Motor neuron (in vitro differentiated cells): ENCODE measurements at regions not wholly inside any gene's neighbourhood (a gene's known extent, or its start where the extent isn't known, plus 50 kb on each side); places are given as distances from the start of the nearest gene placed in this dataset.

Experiments
- ATAC-seq, 8 experiments: fragments of 200-7000 bp; cut with Tn5 transposase; replicated peaks in 6 of 8; 2 replicates each; pipeline ENCODE4 v1.8.0; 2021; ENCODE audit warnings: mild to moderate bottlenecking in 8 of 8, moderate library complexity in 8 of 8
- H3K27ac ChIP-seq, 2 donors: fragments of 250-450 bp; sonication (Bioruptor Pico); 2 replicates each; pipeline ENCODE4 v1.9.0; 2021; ENCODE audit warnings: antibody characterized with exemption in 2 of 2, mild to moderate bottlenecking in 2 of 2, moderate library complexity in 1 of 2
- H3K4me1 ChIP-seq, 2 donors: fragments of 250-450 bp; sonication (Bioruptor Pico); replicated peaks in 1 of 2; 2 replicates each; pipeline ENCODE4 v1.6.1; 2021; ENCODE audit warnings: antibody characterized with exemption in 2 of 2, mild to moderate bottlenecking in 2 of 2, moderate library complexity in 1 of 2
- H3K4me3 ChIP-seq, 5 donors: fragments of 250-450 bp; sonication (Bioruptor Pico); 2 replicates each; pipeline ENCODE4 v1.9.0; 2021; ENCODE audit warnings: antibody characterized with exemption in 5 of 5, mild to moderate bottlenecking in 5 of 5, moderate library complexity in 4 of 5
- WGBS, 10 experiments: fragments of 450-650 bp; shearing (Covaris generic); methylation state at CpG; one replicate each; pipeline ENCODE4 v1.0.0; 2022; 5-methylcytosine and 5-hydroxymethylcytosine counted together
- in situ Hi-C, 9 experiments: fragments of 400-800 bp; cut with MboI; loops; one replicate each; pipeline ENCODE4 v1.15.0; 2021; ENCODE audit warnings: low sequenced_read_pairs in 9 of 9, low pct_unique_long_range_greater_than_20kb in 2 of 9; ENCODE audit not compliant: unreplicated experiment in 9 of 9

DNA sequence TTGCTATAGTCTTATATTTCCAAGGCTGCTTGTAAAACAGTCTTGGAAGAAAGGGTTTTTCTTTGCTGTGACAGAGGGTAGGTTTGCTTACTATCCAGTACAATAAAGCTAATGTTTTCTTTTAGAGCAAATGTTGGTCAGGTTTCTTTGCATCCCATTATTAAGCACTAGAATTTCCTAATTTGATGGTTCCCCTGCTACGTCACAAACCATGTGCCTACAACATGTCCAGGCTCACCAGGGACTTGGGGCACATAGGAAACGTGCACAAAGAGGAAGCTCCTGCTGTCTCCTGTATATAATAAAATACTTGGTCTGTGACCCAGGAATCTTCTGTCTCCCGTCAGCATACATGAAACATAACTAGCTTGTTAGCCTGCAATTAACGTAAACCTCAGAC lies 486.3 kb upstream of the LRFN5 start:
- WGBS, 10 experiments, result 0 to 100% (median 66%) methylated on average over 2 to 4 of the region's 4 CpGs; no CpG with 5 or more reads in 1 of the 10 experiments
- peak in 1 of 8 experiments; percentile 56 for ATAC-seq
- H3K4me3 ChIP-seq, result no peak overlapping the region
- H3K27ac ChIP-seq, result no peak overlapping the region
- in situ Hi-C loops, result loop anchor here in 1 of 9 experiments (25.0 kb wide), 1 partner anchor 92 kb away; no protein-coding TSS in a partner anchor
- H3K4me1 ChIP-seq, result peaks cover 6% of the 10 kb centered on the region in 2 donors

DNA sequence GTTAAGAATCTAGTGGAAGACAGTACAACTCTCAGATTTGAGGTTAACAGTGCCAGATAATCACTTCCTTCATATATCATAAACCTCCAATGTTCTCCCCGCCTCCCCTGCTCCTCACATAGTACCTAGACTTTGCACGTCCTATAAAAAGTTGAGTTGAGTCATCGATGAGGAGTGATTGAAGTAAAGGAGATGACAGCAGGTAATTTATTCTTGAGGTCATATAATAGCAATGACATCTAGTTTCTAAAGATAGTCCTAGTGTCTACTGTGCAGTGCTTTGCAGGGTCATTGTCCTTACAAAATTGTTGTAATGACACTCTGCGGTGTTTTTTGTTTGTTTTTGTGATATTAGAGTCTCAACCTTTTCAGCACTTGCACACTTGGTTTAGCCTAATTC lies 510.5 kb upstream of the LRFN5 start:
- 13 to 100% (median 97%) methylated on average over 1 to 4 of the region's 4 CpGs for WGBS, 10 experiments
- Histone ChIP-seq H3K27ac (no peak overlapping the region), H3K4me1 (no peaks in the 10 kb centered on the region), H3K4me3 (no peak overlapping the region)
- ATAC-seq, result no peak
- in situ Hi-C loops, result no loop called here

DNA sequence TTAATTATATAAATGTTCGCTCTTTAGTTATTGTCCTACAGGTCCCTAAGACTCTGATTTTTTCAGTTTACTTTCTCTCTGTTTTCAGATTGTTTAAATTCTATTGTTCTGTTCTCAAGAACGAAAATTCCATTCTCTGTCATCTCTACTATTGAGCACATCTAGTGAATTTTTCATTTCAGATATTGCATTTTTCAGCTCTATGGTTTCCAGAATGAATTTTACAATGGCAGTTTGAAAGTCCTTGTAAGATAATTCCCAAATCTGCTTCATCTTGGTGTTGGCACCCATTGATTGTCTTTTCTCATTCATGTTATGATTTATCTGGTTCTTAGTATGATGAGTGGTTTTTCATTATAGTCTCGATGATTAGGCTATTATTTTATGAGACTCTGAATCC lies 519.6 kb upstream of the LRFN5 start:
- Histone ChIP-seq H3K4me3 (no peak overlapping the region), H3K27ac (no peak overlapping the region), H3K4me1 (no peaks in the 10 kb centered on the region)
- WGBS, 10 experiments, result 2 to 95% (median 93%) methylated on average over 2 to 3 of the region's 3 CpGs; no CpG with 5 or more reads in 1 of the 10 experiments
- in situ Hi-C loops, result no loop called here
- no peak for ATAC-seq

DNA sequence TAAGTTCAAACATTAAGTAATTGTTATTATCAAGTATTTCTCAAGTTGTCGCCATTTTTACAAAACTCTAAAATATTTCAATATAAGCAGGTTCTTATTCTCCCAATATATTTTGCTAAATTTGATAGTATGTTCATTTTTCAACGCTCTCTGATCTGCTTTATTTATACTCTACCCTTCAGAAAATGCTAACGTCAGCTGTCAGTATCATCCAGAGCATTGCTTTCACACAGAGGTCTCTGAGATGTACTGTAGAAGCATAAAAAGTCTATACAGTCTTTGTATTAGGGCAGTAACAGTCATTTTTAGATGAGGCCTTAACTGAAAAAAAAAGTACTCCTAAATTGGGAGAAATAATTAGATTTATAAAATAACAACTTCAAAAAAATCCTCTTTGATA lies 533.1 kb upstream of the LRFN5 start:
- no peak overlapping the region for H3K27ac ChIP-seq
- 3 to 100% (median 85%) methylated on average over 2 to 3 of the region's 3 CpGs; no CpG with 5 or more reads in 1 of the 10 experiments for WGBS, 10 experiments
- in situ Hi-C loops, result no loop called here
- no peaks in the 10 kb centered on the region for H3K4me1 ChIP-seq
- H3K4me3 ChIP-seq, result no peak overlapping the region
- ATAC-seq, result no peak

DNA sequence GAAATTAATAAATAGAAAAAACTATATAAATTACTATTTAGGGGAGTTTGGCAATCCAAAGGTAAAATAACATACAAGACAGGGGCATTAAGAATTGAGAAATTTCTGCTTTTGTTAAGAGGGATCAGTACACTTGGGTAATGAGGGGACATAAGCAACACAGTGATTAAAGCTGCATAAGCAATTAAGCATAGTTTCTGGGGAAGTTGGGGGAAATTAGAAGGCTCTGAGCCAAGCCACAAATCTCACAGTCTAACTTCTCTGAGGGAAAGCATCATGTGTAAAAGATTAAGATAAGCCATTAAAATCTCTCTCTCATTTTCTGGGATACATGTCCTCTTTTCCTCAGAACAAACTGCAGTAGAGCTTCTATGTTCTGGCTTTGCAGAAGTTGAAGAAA lies 533.9 kb upstream of the LRFN5 start:
- Histone ChIP-seq H3K4me3 (no peak overlapping the region), H3K27ac (no peak overlapping the region), H3K4me1 (no peaks in the 10 kb centered on the region)
- no peak for ATAC-seq
- in situ Hi-C loops, result no loop called here

DNA sequence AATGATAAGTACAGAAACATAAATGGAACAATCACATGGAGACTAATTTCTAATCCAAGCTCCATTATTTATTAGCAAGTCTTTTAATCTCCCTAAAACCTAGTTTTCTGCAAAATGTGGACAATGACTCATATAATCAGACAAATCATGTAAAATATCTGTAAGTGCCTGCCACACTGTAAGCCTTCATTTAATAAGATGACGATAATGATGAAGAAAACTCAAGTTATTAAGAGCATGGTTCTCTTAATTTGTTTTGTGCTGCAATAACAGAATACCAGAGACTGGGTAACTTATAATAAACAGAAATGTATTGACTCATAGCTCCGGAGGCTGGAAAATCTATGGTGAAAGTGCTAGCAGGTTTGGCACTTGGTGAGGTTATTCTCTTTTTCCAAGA lies 535.3 kb upstream of the LRFN5 start:
- in situ Hi-C loops, result no loop called here
- no peak for ATAC-seq
- 22 to 100% (median 95%) methylated on average over 1 to 2 of the region's 2 CpGs; no CpG with 5 or more reads in 1 of the 10 experiments for WGBS, 10 experiments
- Histone ChIP-seq H3K4me1 (no peaks in the 10 kb centered on the region), H3K4me3 (no peak overlapping the region), H3K27ac (no peak overlapping the region)

DNA sequence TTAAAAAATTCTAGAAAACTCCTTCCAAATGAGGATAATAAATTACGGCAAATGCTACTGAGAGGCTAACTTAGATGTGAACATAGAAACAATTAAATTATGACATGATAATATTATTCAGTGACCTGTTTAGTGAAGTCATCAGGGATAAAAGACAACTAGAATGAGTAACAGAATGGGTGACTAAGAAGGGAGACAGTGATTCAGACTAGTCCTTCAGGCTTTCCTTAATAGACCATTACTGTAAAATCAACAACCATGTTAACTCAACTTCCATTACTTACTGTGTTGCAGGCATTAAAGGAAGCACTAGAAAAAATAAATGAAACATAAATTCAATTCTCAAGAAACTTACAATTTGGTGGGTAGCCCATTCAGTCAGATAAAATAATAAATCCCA lies 543.9 kb upstream of the LRFN5 start:
- WGBS, 10 experiments, result 0 to 100% (median 3%) methylated on average over 1 of the region's 1 CpG; no CpG with 5 or more reads in 2 of the 10 experiments

DNA sequence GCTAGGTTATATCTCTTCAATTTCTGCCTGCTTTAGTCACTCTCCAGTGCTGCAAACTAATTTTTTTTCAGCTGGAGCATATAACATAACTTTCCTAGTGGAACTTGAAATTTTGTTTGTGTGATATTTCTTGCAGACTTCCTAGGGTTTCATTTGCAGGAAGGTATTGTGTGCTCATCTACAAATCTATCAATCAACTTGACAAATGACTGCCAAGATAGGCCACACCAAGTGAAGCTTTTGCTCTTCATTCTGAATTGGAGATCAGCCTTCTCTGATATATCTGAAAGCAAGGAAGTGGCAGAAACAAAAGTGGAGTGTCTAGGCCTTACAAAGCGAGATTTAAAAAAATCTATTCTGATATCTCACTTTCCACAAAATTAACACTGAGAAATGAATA lies 551.1 kb upstream of the LRFN5 start:
- H3K4me1 ChIP-seq, result peaks cover 3 to 10% of the 10 kb centered on the region in 2 donors
- WGBS, 10 experiments, result 0 to 100% (median 72%) methylated on average over 1 of the region's 1 CpG
- in situ Hi-C loops, result no loop called here
- ATAC-seq, result no peak
- H3K4me3 ChIP-seq, result no peak overlapping the region
- no peak overlapping the region for H3K27ac ChIP-seq

More for the DNA sequence above, 543.9 kb upstream of the LRFN5 start:
- H3K4me1 ChIP-seq, result no peaks in the 10 kb centered on the region
- ATAC-seq, result peak in 3 of 8 experiments; percentile 42 to 87 (median 68)
- H3K27ac ChIP-seq, result no peak overlapping the region
- in situ Hi-C loops, result no loop called here
- no peak overlapping the region for H3K4me3 ChIP-seq

DNA sequence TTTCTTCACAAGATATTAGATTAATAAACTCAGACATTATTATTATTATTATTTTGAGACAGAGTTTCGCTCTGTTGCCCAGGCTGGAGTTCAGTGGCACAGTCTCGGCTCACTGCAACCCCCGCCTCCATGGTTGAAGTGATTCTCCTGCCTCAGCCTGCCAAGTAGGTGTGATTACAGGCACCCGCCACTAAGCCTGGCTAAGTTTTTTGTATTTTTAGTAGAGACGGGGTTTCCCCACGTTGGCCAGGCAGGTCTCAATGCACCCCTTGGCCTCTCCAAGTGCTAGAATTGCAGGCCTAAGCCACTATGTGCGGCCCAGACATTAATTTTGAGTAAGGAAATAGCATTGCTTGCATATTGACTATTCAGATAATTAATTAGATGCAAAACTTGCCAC lies 554.9 kb upstream of the LRFN5 start:
- H3K27ac ChIP-seq, result no peak overlapping the region
- WGBS, 10 experiments, result 0 to 94% (median 78%) methylated on average over 1 to 6 of the region's 7 CpGs; no CpG with 5 or more reads in 4 of the 10 experiments
- no peak for ATAC-seq
- H3K4me3 ChIP-seq, result no peak overlapping the region
- peaks cover 0 to 6% of the 10 kb centered on the region in 2 donors for H3K4me1 ChIP-seq
- in situ Hi-C loops, result no loop called here

DNA sequence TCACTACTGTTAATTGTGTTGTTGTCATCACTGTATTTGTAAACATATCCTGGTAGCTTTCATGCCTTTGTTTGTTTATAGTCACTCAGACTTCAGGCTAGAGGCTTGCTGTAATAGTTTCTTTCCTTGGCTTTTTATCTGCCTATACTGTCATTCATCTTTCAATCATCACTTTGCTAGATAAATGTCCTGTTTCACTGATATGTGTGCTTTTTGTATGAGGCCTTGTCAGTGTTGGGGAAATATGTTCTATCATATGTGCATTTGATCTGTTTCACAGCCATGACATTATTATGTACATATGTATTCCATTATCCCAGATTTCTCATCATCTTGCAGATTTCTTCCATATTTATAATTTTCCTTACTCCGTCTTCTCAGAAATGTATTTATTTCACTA lies 558.9 kb upstream of the LRFN5 start:
- 0% methylated on average over 1 of the region's 1 CpG for WGBS, 10 experiments
- no peak overlapping the region for H3K4me3 ChIP-seq
- ATAC-seq, result no peak
- no peaks in the 10 kb centered on the region for H3K4me1 ChIP-seq
- in situ Hi-C loops, result no loop called here
- H3K27ac ChIP-seq, result no peak overlapping the region

DNA sequence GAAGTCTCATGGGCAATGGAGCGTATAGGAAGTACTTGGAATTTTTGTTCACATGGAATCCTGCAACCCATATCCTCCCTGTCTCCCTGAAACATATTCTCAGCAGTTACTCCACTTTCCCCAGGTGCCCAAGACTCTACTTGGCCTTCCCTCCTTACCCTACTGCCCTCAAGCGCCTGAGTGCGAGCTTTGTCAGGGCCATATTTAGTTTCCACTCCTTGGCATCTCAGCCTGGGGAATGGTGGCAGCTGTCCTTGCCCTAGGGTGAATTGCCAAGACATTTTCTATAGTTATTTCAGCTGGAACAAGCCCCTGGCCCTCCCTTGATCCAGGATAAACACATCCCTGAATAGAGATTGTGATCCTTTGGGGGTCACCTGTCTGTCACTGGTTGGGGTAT lies 569.3 kb upstream of the LRFN5 start:
- H3K4me3 ChIP-seq, result no peak overlapping the region
- no peaks in the 10 kb centered on the region for H3K4me1 ChIP-seq
- ATAC-seq, result no peak
- H3K27ac ChIP-seq, result no peak overlapping the region
- whole genome bisulfite sequencing, 10 experiments, result 12 to 100% (median 100%) methylated on average over 1 to 3 of the region's 3 CpGs; no CpG with 5 or more reads in 2 of the 10 experiments
- in situ Hi-C loops, result no loop called here

DNA sequence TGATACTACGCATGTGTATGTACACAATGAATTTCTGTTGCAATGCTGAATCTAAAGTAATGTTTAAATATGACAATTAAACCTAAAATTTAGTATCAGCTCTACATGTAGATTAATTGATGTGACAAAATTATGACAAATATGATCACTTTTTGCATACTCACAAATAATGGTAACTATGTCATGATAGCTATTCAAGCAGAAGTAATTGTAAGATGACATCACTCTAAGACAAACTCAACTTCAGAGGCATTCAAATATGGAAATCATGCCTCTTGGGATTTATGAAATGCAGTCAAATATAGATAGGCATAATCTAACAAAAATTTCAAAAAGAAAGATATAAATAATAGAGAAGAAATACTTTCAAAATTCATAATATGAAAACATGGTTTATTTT lies 571.7 kb upstream of the LRFN5 start:
- 0 to 100% (median 80%) methylated on average over 1 of the region's 1 CpG; no CpG with 5 or more reads in 1 of the 10 experiments for WGBS, 10 experiments
- no peak for ATAC-seq
- Histone ChIP-seq H3K27ac (no peak overlapping the region), H3K4me1 (no peaks in the 10 kb centered on the region), H3K4me3 (no peak overlapping the region)
- in situ Hi-C loops, result no loop called here

DNA sequence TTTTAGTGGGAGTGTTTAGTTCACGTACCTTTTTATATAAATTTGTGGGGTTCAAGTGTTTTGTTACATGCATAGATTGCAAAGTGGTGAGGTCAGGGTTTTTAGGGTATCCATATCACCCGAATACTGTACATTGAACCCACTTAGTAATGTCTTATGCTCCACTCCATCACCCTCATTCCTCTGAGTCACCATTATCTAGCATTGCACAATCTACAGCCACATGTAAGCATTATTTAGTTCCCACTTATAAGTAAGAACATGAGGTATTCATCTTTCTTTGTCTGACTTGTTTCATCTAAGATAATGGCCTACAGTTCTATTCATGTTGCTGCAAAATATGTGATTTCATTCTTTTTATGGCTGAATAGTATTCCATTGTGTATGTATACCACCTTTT lies 583.7 kb upstream of the LRFN5 start:
- in situ Hi-C loops, result no loop called here
- no peak overlapping the region for H3K27ac ChIP-seq
- peaks cover 0 to 9% of the 10 kb centered on the region in 2 donors for H3K4me1 ChIP-seq
- no peak for ATAC-seq
- no peak overlapping the region for H3K4me3 ChIP-seq
- 0 to 100% (median 93%) methylated on average over 1 to 2 of the region's 2 CpGs; no CpG with 5 or more reads in 1 of the 10 experiments for WGBS, 10 experiments

DNA sequence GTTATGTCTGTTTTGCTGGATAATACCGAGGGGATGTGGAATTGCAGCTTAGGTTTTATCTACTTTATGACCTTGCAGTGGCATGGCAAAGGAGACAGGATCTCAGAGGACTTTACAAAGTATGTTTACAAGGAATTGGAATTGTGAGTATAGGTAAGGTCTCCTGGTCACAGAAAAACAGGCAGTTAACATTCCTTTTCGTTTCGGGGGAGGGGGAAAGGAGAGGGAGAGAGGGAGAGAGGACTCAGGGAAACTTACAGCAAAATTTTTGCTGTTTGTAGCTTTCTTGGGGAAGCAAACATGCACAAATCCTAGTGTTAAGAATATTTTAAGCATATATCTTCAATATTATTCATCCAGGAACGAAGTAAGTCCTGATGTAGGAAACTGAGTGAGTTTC lies 590.5 kb upstream of the LRFN5 start:
- no peak for ATAC-seq
- in situ Hi-C loops, result no loop called here

More for the DNA sequence above, 590.5 kb upstream of the LRFN5 start:
- peaks cover 0 to 20% of the 10 kb centered on the region in 2 donors for H3K4me1 ChIP-seq
- H3K4me3 ChIP-seq, result no peak overlapping the region
- WGBS, 10 experiments, result 0 to 86% (median 41%) methylated on average over 1 to 4 of the region's 4 CpGs
- H3K27ac ChIP-seq, result no peak overlapping the region
